ENCODE measurements at regions not wholly inside any gene's neighbourhood (a gene's known extent, or its start where the extent isn't known, plus 50 kb on each side); places are given as distances from the start of the nearest gene placed in this dataset.

- no peak overlapping the region for H3K4me2 ChIP-seq
- no peaks in the 10 kb centered on the region for H3K27me3 ChIP-seq
- H4K20me1 ChIP-seq = no peaks in the 10 kb centered on the region
- H3K36me3 ChIP-seq = no peaks in the 10 kb centered on the region
- H3K9ac ChIP-seq = no peak overlapping the region
- H3K4me3 ChIP-seq = no peak overlapping the region
- H3K27ac ChIP-seq = no peak overlapping the region
- H3K9me3 ChIP-seq = no peaks in the 10 kb centered on the region
- TF ChIP-seq Cebpa-rat (IDR thresholded peaks at IDR 0.05) = no peak
- no peaks in the 10 kb centered on the region for H3K4me1 ChIP-seq
Observed at GRCh38 chr2:38467768-38468455, 90.8 kb upstream of the ATL2 start.

- no peaks in the 10 kb centered on the region for H3K9me3 ChIP-seq
- no peak for TF ChIP-seq Cebpa-rat (IDR thresholded peaks at IDR 0.05)
- no peaks in the 10 kb centered on the region for H3K27me3 ChIP-seq
- H3K9ac ChIP-seq = no peak overlapping the region
- no peak overlapping the region for H3K4me3 ChIP-seq
- no peak overlapping the region for H3K4me2 ChIP-seq
- no peak overlapping the region for H3K27ac ChIP-seq
- no peaks in the 10 kb centered on the region for H3K4me1 ChIP-seq
- H3K36me3 ChIP-seq = no peaks in the 10 kb centered on the region
- no peaks in the 10 kb centered on the region for H4K20me1 ChIP-seq
Observed at GRCh38 chr2:38466876-38467767, 90.0 kb upstream of the ATL2 start.

DNA sequence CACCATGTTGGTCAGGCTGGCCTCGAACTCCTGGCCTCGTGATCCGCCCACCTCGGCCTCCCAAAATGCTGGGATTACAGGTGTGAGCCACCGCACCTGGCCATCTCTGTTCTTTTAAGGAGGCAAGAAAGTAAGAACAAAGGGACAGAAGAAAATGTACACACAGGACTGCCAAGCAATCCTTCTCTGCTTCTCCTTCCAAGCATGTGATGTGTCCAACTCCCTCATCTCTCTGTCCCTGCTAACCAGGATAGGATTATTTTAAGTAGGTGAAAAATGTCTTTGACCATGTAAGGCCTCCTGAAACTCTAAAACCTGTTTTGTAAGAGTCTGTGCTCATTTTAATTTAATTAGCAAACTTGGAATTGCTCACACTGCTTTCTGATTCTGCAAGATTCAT is 89.3 kb upstream of the ATL2 start:
- no peak overlapping the region for H3K4me3 ChIP-seq
- H3K9me3 ChIP-seq = no peaks in the 10 kb centered on the region
- no peaks in the 10 kb centered on the region for H3K36me3 ChIP-seq
- no peak overlapping the region for H3K9ac ChIP-seq
- no peak overlapping the region for H3K4me2 ChIP-seq
- no peaks in the 10 kb centered on the region for H3K27me3 ChIP-seq
- H3K27ac ChIP-seq = no peak overlapping the region
- no peaks in the 10 kb centered on the region for H4K20me1 ChIP-seq
- TF ChIP-seq Cebpa-rat (IDR thresholded peaks at IDR 0.05) = no peak
- H3K4me1 ChIP-seq = no peaks in the 10 kb centered on the region

DNA sequence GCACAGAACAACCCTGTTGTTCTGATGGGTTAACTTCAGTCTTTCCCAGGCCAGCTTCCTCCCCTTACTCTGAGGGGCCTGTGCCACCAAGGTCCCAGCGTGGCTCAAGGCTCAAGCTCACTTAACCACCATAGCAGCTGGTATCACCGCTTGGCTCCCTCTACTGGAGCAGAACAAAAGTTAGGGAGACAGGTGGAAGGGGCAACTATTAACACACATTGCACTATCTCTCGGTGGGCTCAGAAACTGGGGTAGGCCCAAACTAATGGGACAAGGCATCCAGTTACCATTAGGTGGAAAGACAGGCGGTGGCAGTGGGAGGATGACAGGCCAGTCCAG is 88.7 kb upstream of the ATL2 start:
- no peak overlapping the region for H3K4me3 ChIP-seq
- no peaks in the 10 kb centered on the region for H3K4me1 ChIP-seq
- no peaks in the 10 kb centered on the region for H4K20me1 ChIP-seq
- no peak overlapping the region for H3K4me2 ChIP-seq
- no peak overlapping the region for H3K9ac ChIP-seq
- H3K27ac ChIP-seq = no peak overlapping the region
- no peaks in the 10 kb centered on the region for H3K27me3 ChIP-seq
- no peak for TF ChIP-seq Cebpa-rat (IDR thresholded peaks at IDR 0.05)
- H3K9me3 ChIP-seq = no peaks in the 10 kb centered on the region
- H3K36me3 ChIP-seq = no peaks in the 10 kb centered on the region

DNA sequence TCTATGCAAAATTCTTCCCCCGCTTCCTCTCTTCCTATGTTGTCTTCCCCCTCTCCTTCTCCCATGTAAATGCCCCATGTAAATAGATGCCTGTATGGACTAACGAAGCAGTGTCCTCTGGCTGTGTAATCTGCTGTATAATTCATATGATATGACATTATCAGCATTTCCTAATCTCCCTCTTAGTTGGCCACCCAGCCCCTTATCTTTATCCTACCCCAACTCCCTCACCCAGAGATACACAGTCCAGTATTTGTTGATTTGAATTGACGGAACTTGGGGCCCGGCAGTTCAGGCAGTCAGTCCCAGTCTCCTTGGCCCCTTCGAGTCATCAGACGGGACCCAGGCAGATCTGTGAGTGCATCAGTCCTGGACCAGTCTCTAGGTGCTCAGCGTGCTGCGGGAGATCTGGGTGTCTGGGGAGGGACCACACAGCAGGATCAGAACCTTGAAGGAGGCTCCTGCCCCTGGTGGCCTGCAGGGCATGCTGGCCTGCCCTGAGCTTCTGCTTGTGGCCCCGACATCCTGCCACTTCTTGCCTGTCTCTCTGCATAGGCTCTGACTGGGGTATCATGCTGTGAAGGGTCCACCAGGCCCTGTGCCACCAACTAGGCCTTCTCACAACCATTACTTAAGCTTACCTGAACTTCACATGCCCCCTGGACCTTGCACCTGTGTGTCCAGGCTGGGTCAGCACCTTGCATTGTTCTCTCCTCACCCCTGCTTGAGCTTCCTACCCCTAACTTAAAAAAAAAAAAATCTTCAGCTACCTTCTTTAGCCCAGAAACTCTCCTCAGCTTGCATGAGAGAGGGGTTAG is 88.1 kb upstream of the ATL2 start:
- no peak overlapping the region for H3K4me2 ChIP-seq
- no peak overlapping the region for H3K27ac ChIP-seq
- H3K4me3 ChIP-seq = no peak overlapping the region
- no peaks in the 10 kb centered on the region for H4K20me1 ChIP-seq
- H3K9me3 ChIP-seq = no peaks in the 10 kb centered on the region
- H3K9ac ChIP-seq = no peak overlapping the region
- no peaks in the 10 kb centered on the region for H3K27me3 ChIP-seq
- H3K4me1 ChIP-seq = no peaks in the 10 kb centered on the region
- no peak for TF ChIP-seq Cebpa-rat (IDR thresholded peaks at IDR 0.05)
- H3K36me3 ChIP-seq = no peaks in the 10 kb centered on the region

- Histone ChIP-seq H4K20me1 (no peaks in the 10 kb centered on the region), H3K36me3 (no peaks in the 10 kb centered on the region), H3K27ac (no peak overlapping the region), H3K9me3 (no peaks in the 10 kb centered on the region), H3K27me3 (no peaks in the 10 kb centered on the region), H3K4me1 (no peaks in the 10 kb centered on the region), H3K9ac (no peak overlapping the region), H3K4me2 (no peak overlapping the region), H3K4me3 (no peak overlapping the region)
- no peak for TF ChIP-seq Cebpa-rat (IDR thresholded peaks at IDR 0.05)
Observed at GRCh38 chr2:38463752-38464151, 86.7 kb upstream of the ATL2 start.

DNA sequence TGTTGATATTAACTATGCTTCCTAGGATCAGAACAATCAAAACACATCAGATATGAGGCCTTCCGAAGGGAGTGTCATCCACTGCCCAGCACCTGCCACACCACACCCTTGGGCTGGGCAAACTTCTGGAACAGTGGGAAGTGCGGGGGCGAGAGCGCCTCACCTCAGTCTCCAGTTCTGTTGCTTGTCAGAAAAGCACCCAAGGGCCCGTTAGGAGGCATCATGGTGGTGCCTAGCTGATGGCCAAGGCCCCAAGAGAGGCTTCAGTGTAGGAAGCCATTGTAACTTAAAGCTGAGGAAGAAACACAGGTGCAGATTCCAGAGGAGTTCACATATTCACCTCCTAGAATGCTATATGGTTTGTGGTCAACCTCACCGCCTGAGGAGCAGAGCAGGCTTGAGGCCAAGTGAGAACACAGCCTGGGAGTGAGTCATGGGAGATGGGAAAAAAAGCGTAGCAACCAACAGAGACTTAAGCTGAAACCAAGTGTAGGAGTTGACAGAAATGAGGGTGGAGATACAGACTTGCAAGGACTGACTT is 85.1 kb upstream of the ATL2 start:
- no peaks in the 10 kb centered on the region for H3K4me1 ChIP-seq
- H4K20me1 ChIP-seq = no peaks in the 10 kb centered on the region
- no peak overlapping the region for H3K4me2 ChIP-seq
- H3K27me3 ChIP-seq = no peaks in the 10 kb centered on the region
- no peaks in the 10 kb centered on the region for H3K36me3 ChIP-seq
- no peak overlapping the region for H3K27ac ChIP-seq
- H3K9ac ChIP-seq = no peak overlapping the region
- no peak overlapping the region for H3K4me3 ChIP-seq
- no peak for TF ChIP-seq Cebpa-rat (IDR thresholded peaks at IDR 0.05)
- H3K9me3 ChIP-seq = no peaks in the 10 kb centered on the region

GRCh38 chr2:38461470-38461869 is 84.4 kb upstream of the ATL2 start:
- Histone ChIP-seq H3K9me3 (no peaks in the 10 kb centered on the region), H3K4me3 (no peak overlapping the region), H3K9ac (no peak overlapping the region), H4K20me1 (no peaks in the 10 kb centered on the region), H3K36me3 (no peaks in the 10 kb centered on the region), H3K4me1 (no peaks in the 10 kb centered on the region), H3K27me3 (no peaks in the 10 kb centered on the region), H3K4me2 (no peak overlapping the region), H3K27ac (no peak overlapping the region)
- TF ChIP-seq Cebpa-rat (IDR thresholded peaks at IDR 0.05) = no peak

- Histone ChIP-seq H3K36me3 (no peaks in the 10 kb centered on the region), H3K27ac (no peak overlapping the region), H3K4me1 (no peaks in the 10 kb centered on the region), H3K9ac (no peak overlapping the region), H3K27me3 (no peaks in the 10 kb centered on the region), H3K4me2 (no peak overlapping the region), H3K4me3 (no peak overlapping the region), H4K20me1 (no peaks in the 10 kb centered on the region), H3K9me3 (no peaks in the 10 kb centered on the region)
- TF ChIP-seq Cebpa-rat (IDR thresholded peaks at IDR 0.05) = no peak
Observed at GRCh38 chr2:38460313-38460712, 83.2 kb upstream of the ATL2 start.

Measured in BLaER1 (cell line).